Central memory CD4-positive, alpha-beta T cell (primary cell): ENCODE measurements at regions not wholly inside any gene's neighbourhood (a gene's known extent, or its start where the extent isn't known, plus 50 kb on each side); places are given as distances from the start of the nearest gene placed in this dataset.
"Not testable (repeated sequence)": the region's sequence is repeated elsewhere in the genome, so short reads cannot be mapped to it uniquely, and the experiment has no call there.

Source experiments
- DNase-seq: peaks from one replicate; pipeline ENCODE4 v3.0.0; 2022

DNA sequence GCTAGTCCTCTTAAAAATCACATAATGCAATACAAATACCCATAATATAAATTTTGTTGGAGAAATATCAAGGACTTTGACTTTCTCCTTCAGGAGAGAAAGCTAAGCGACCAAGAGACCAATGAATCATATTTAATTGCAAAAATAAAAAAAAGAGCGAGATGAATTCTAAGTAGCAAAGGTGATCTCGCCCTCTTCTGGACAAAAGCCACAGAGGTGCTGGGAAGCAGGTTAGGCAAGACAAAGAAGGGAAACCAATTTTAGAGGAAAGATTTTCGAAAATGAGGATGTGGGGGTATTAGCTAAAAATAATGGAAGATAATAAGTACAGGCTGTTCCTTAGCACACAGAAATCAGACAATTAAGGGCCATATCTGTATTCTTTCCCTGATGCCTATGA is 111.4 kb upstream of the PLAAT1 start:
- no peak for DNase-seq

- no peak for DNase-seq
Observed at GRCh38 chr3:193130576-193130975, 110.4 kb upstream of the PLAAT1 start.

GRCh38 chr3:193132241-193132640 is 108.8 kb upstream of the PLAAT1 start:
- no peak for DNase-seq

- DNase-seq: no peak
Observed at GRCh38 chr3:193132964-193133363, 108.1 kb upstream of the PLAAT1 start.

- no peak for DNase-seq
Observed at GRCh38 chr3:193134856-193135255, 106.2 kb upstream of the PLAAT1 start.

GRCh38 chr3:193140381-193140780 is 100.6 kb upstream of the PLAAT1 start:
- DNase-seq: no peak

DNA sequence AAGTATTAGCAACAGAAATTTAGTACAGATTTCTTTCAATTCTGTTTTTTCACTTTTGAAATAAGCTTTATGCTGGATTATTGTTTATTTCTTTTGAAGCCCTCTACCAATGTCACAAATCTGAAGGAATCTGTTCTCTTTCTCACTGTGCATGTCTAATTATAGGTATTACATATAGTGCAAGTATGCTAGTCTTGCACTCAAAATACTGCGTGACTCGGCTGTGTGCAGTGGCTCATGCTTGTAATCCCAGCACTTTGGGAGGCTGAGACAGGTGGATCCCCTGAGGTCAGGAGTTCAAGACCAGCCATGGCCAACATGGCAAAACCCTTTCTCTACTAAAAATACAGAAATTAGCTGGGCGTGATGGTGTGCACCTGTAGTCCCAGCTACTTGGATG is 95.8 kb upstream of the PLAAT1 start:
- no peak for DNase-seq

DNA sequence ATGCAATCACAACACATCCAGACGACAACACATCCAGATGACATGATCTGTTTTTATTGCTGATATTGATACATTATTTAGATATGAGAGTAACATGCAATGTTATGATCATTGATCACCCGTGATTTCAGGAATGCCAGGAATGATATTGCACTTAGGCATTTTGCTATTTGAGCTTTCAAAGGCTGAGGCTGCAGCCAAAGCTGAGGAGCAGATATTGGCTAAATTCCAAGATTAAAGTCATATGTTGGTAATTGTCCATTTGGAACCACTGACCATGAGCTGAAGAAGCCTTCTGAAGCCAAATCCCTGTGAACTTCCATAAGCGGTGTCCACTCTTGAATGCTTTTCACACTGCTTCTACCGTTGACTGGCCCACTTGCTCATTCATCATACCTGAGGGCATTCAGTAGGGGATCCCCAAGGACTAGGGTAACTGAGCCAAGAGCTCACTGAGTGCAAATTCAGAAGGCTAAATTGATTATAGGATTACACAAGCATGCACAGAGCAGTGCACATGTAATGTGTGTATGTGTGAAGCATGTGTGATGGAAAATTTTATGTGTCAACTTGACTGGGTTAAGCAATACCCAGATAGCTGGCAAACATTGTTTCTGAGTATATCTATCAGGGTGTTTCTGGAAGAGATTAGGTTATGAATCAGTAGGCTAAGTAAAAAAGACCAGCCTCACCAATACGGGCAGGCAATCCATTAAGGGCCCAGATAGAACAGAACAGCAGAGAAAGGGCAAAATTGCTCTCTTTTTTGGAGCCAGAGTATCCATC is 92.1 kb upstream of the PLAAT1 start:
- DNase-seq: no peak

DNA sequence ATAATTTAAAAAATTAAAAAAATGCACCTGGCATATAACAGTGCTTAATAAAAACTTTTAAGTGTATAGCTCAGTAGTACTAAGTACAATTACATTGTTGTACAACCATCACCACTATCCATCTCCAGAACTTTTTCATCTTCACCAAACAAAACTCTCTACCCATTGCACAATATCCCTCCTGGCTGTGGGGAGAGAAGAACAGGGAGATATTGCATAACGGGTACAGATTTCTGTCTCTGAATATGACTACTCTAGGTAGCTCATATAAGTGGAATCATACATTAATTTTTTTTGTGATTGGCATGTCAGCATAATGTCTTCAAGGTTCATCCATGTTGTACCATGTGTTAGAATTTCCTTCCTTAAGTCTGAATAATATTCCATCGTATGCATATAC is 91.0 kb upstream of the PLAAT1 start:
- no peak for DNase-seq

GRCh38 chr3:193155044-193155781 is 85.8 kb upstream of the PLAAT1 start:
- not testable (repeated sequence) for DNase-seq

GRCh38 chr3:193157051-193157450 is 84.0 kb upstream of the PLAAT1 start:
- DNase-seq: no peak

DNA sequence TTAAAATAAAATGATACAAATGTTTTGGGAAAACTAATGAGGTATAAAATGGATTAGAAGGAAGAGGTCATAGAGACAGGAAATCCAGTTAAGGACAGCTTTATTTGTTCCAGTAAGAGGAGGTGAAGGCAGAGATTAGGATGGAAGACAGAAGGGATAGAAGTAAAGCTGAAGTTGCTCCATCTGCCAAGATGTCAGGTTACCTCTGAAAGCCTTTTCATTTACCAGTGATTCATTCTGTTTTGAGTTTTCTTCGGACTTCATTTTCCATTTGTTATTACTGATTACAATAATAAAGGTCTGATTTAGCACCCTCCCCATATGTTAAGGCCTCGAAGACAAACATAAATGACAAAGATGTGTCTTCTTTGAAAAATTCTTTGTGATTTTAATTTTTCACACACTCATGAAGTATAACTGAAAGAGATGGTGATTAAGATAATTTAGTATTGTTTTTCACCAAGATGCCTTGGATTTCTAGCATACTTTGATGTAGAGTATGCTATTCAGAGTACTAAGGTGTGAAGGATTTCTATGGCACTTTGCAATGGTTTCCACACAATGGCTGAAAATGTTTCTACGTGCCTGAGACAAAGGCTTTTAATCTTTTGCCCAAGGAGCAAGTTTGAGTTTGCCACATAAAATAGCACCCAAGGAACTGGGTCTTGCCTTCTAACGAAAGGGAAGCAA is 75.4 kb upstream of the PLAAT1 start:
- no peak for DNase-seq

- no peak for DNase-seq
Observed at GRCh38 chr3:193168931-193169330, 72.1 kb upstream of the PLAAT1 start.

GRCh38 chr3:193174140-193174539 is 66.9 kb upstream of the PLAAT1 start:
- DNase-seq: no peak

GRCh38 chr3:193179332-193180012 is 61.5 kb upstream of the PLAAT1 start:
- not testable (repeated sequence) for DNase-seq

DNA sequence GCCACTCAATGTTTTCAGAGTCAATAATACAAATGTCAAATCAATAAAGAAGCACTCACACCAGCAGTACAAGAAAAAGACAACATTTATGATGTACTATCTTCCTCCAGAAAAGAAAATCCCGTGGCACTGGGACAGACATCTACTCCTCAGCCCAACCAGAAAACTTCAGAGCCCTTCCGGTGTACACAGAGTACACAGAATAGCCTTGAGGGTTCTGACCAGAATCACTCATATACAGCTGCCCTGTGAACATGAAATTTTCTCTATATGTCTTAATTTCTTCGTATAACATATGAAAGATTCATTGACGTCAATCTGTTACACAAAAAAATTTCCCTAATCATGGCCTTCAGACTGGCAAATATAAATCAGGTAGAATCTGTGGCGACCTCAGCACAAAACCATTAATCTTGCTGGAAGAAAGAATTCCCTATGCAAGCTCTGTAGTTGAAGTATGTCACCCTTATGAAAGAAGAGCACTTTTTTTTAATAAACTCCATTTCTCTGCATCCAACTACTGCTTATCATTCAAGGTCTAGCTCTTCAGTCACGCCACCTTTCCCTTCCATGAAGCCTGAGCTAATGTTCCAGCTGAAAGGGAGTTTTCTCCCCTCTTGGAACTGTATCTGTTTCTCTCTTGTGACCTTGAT is 53.8 kb upstream of the PLAAT1 start:
- no peak for DNase-seq

DNA sequence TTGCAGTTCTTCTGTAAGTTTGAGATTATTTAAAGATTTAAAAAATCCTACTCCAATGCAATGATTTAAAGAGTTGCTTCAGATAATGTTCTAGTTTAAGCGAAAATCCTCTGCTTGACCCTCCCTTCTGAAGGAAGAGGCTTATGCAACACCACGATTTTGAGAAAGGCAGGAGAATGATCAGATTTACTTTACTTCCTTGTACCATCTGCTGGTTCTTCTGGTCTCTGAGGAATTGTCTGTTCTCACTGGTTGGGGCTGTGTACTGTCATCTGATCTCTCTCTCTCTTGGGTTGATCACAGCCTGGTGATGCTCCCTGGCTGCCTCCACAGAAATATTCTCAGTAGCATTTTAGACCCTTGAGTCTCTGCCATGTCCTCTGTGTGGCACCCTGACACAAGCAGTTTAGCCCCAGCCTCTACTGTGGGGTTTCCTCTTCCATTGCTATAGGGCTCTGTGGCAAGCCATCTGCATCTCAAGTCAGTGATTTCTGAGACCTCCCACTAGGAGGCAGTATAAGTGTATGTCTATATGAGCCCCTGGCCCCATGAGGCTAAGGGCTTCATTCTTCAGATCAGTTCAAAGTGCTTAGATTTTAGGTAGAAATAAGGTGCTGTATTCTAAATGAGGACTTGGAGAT is 50.8 kb upstream of the PLAAT1 start:
- no peak for DNase-seq
